ENCODE measurements at regions not wholly inside any gene's neighbourhood (a gene's known extent, or its start where the extent isn't known, plus 50 kb on each side); places are given as distances from the start of the nearest gene placed in this dataset.
"Not testable (repeated sequence)": the region's sequence is repeated elsewhere in the genome, so short reads cannot be mapped to it uniquely, and the experiment has no call there.

DNA sequence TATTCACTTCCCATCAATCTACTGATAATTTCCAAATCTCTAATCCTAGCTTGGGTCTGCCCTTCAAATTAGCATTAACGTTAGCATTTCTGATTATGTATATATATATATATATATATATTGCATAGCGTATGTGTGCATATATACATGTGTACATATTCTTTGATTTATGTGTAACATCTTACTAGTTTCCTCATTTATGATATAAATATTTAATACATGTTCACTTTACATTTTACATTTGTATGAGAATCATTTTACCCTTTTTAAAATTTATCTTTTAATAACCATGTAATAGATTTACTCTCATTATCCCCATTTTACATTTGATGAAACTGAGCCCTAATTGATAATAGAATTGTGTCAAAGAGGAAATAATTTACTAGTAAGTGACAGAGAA lies 164.7 kb downstream of the ZNF648 start:
- Mint-ChIP-seq H3K4me3 (no peak overlapping the region), H3K9me3 (peaks cover 3% of the 10 kb centered on the region), H3K4me1 (ENCODE audit: low read depth) (no peaks in the 10 kb centered on the region), H3K27me3 (peaks cover 5% of the 10 kb centered on the region), H3K36me3 (no peaks in the 10 kb centered on the region), H3K27ac (no peak overlapping the region)
- no peak for DNase-seq
- POLR2A ChIA-PET = no interaction called here
- CTCF ChIA-PET = no interaction called here
- intact Hi-C loops (cut with micrococcal nuclease) = no loop called here

DNA sequence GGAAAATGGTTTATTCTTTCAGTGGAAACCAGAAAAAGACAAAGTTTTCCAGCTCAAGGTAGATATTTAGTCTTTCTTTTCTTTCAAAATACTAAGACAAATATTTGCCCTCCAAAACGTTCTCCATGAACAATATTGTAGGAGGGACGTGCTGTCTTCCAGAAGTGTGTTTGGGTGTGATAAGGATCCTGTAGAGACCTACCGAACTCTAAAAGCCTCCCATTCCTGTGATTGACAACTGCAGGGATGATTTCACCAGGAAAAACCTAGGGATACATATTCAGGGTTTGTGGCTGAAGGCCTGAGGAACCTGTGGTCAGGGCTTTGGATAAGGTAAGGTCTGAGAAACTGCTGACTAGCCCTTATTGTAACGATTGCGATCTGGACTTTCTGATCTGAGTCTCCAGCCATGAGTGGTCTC lies 167.1 kb downstream of the ZNF648 start:
- intact Hi-C loops (cut with micrococcal nuclease) = no loop called here
- POLR2A ChIA-PET = no interaction called here
- H3K36me3 Mint-ChIP-seq = no peaks in the 10 kb centered on the region
- no peak overlapping the region for H3K4me3 Mint-ChIP-seq
- H3K27me3 Mint-ChIP-seq = peaks cover 6% of the 10 kb centered on the region
- CTCF ChIA-PET = no interaction called here
- H3K27ac Mint-ChIP-seq = no peak overlapping the region
- no peak for DNase-seq
- H3K4me1 Mint-ChIP-seq (ENCODE audit: low read depth) = no peaks in the 10 kb centered on the region
- H3K9me3 Mint-ChIP-seq = peaks cover 3% of the 10 kb centered on the region

DNA sequence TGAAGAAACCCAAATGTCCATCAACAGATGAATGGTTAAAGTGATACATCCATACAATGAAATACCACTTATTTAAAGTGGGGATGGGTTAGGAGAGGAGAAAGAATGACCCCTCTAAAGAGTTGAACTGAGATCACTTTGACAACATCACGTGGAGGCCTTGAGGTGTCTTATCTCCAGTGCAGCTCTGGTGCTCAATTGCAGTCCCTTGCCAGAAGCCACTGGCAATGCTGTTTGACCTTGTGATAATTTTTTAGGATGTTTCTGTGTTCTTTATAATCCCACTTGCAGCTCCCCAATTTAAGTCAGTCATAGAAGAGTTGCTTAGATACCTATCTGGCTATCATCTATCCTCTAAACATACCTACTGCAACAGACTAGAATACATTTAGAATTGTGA lies 167.6 kb downstream of the ZNF648 start:
- peaks cover 3% of the 10 kb centered on the region for H3K9me3 Mint-ChIP-seq
- H3K4me3 Mint-ChIP-seq = no peak overlapping the region
- DNase-seq = no peak
- peaks cover 9% of the 10 kb centered on the region for H3K27me3 Mint-ChIP-seq
- CTCF ChIA-PET = no interaction called here
- intact Hi-C loops (cut with micrococcal nuclease) = no loop called here
- no peak overlapping the region for H3K27ac Mint-ChIP-seq
- H3K36me3 Mint-ChIP-seq = no peaks in the 10 kb centered on the region
- POLR2A ChIA-PET = no interaction called here
- no peaks in the 10 kb centered on the region for H3K4me1 Mint-ChIP-seq (ENCODE audit: low read depth)

DNA sequence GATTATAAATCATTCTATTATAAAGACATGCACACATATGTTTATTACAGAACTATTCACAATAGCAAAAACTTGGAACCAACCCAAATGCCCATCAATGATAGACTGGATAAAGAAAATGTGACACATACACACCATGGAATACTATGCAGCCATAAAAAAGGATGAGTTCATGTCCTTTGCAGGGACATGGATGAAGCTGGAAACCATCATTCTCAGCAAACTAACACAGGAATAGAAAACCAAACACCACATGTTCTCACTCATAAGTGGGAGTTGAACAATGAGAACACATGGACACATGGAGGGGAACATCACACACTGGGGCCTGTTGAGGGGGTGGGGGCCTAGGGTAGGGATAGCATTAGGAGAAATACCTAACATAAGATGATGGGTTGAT lies 168.4 kb downstream of the ZNF648 start:
- CTCF ChIA-PET; intact Hi-C loops (cut with micrococcal nuclease); H3K27ac Mint-ChIP-seq: not testable (repeated sequence)

DNA sequence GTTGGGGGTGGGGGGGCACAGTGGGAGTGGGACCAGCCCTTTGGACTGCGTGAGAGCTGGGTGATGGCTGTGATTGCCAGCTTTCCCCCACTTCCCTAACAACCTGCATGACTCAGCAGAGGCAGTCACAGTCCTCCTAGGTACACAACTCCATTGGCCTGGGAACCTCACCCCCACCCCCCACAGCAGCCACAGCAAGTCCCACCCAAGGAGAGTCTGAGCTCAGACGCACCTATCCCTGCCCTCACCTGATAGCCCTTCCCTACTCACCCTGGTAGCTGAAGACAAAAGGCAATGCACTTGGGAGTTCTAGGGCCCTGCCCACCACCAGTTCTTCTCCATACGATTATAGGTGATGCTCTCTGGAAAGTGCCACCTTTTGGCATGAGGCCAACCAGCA lies 188.9 kb downstream of the ZNF648 start:
- intact Hi-C loops (cut with micrococcal nuclease) = no loop called here
- ChIA-PET CTCF (no interaction called here), POLR2A (no interaction called here)
- H3K27ac Mint-ChIP-seq = no peak overlapping the region
- DNase-seq = no peak
- H3K4me1 Mint-ChIP-seq (ENCODE audit: low read depth) = no peaks in the 10 kb centered on the region
- H3K9me3 Mint-ChIP-seq = peaks cover 24% of the 10 kb centered on the region
- H3K4me3 Mint-ChIP-seq = no peak overlapping the region
- H3K27me3 Mint-ChIP-seq = peaks cover 3% of the 10 kb centered on the region
- H3K36me3 Mint-ChIP-seq = peaks cover 2% of the 10 kb centered on the region

More for the DNA sequence above, 168.4 kb downstream of the ZNF648 start:
- H3K27me3 Mint-ChIP-seq; H3K36me3 Mint-ChIP-seq; POLR2A ChIA-PET; H3K4me3 Mint-ChIP-seq; H3K9me3 Mint-ChIP-seq; DNase-seq; H3K4me1 Mint-ChIP-seq (ENCODE audit: low read depth): not testable (repeated sequence)

DNA sequence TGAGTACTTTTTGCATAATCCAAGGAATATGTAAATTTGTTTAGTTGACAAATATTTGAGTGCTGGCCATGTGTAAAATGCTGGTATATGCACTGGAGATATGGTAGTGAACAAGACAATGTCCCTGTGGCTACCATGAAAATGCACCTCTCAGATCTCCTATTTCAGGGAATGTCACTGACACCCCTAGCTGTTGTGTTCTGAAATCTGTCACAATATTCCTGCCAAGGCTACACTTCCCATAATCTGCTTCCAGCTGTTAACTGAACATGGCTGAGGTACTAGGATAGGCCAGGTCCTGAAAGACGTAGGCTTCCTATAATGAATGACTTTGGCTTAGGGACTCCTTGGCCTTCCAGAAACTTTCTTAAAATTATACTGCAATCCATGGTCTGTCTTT lies 197.8 kb downstream of the ZNF648 start:
- ChIA-PET POLR2A (no interaction called here), CTCF (no interaction called here)
- Mint-ChIP-seq H3K4me1 (ENCODE audit: low read depth) (no peaks in the 10 kb centered on the region), H3K27ac (no peak overlapping the region), H3K36me3 (no peaks in the 10 kb centered on the region), H3K9me3 (peaks cover 2% of the 10 kb centered on the region), H3K27me3 (peaks cover 6% of the 10 kb centered on the region), H3K4me3 (no peak overlapping the region)
- intact Hi-C loops (cut with micrococcal nuclease) = no loop called here
- DNase-seq = no peak

DNA sequence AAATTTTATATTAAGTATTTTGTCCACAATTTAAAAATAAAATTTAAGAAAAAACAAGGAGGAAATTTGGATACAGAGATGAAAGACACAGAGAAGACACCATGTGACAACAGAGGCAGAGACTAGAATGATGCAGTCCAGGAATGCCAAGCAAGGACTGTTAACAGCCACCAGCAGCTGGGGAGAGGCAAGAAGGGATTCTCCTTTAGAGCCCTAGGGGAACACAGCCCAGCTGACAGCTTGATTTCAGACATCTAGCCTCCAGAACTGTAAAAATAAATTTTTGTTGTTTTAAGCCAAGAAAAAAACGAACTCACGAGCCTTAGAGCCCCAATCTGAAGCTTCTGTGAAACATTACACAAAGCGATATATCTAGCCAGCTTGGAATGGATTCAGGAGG lies 198.5 kb downstream of the ZNF648 start:
- Mint-ChIP-seq H3K27me3 (peaks cover 6% of the 10 kb centered on the region), H3K36me3 (no peaks in the 10 kb centered on the region), H3K4me1 (ENCODE audit: low read depth) (no peaks in the 10 kb centered on the region), H3K4me3 (no peak overlapping the region), H3K27ac (no peak overlapping the region), H3K9me3 (peaks cover 2% of the 10 kb centered on the region)
- no peak for DNase-seq
- ChIA-PET CTCF (no interaction called here), POLR2A (no interaction called here)
- intact Hi-C loops (cut with micrococcal nuclease) = no loop called here

DNA sequence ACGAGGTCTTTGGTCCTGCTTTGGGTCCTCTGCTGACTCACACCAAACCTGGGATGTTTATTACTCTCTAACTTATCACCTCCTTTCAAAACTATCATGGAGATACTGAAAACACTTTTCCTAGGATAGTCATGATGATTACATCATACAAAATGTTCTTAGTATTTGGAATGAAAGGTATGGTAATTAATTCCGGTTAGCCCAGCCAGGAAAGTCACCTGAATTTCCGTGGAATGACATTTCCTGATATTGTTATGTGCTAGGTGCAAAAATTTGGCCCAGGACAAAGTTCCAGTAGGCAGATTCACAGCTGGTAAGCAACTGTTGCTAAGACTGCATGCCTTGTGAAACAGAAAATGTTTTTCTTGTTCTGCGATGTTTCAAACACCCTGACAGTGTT lies 203.4 kb downstream of the ZNF648 start:
- H3K4me1 Mint-ChIP-seq (ENCODE audit: low read depth) = no peaks in the 10 kb centered on the region
- ChIA-PET POLR2A (no interaction called here), CTCF (no interaction called here)
- peaks cover 13% of the 10 kb centered on the region for H3K9me3 Mint-ChIP-seq
- DNase-seq = no peak
- intact Hi-C loops (cut with micrococcal nuclease) = no loop called here
- no peaks in the 10 kb centered on the region for H3K36me3 Mint-ChIP-seq
- H3K4me3 Mint-ChIP-seq = no peak overlapping the region
- H3K27me3 Mint-ChIP-seq = peaks cover 9% of the 10 kb centered on the region
- H3K27ac Mint-ChIP-seq = no peak overlapping the region
